Iris pigment epithelial cell (primary cell): ENCODE measurements at regions not wholly inside any gene's neighbourhood (a gene's known extent, or its start where the extent isn't known, plus 50 kb on each side); places are given as distances from the start of the nearest gene placed in this dataset.

ENCODE experiments used
- DNase-seq: peaks from one replicate; pipeline ENCODE4 v3.0.0-alpha.2; 2011; ENCODE audit warnings: low read depth

- DNase-seq = no peak
Measured at GRCh38 chr7:97466999-97467740, 264.7 kb upstream of the TAC1 start.

- no peak for DNase-seq
Measured at GRCh38 chr7:97468493-97468892, 263.4 kb upstream of the TAC1 start.

- no peak for DNase-seq
Measured at GRCh38 chr7:97470726-97471125, 261.2 kb upstream of the TAC1 start.

GRCh38 chr7:97471491-97471890, 260.4 kb upstream of the TAC1 start:
- no peak for DNase-seq

- DNase-seq = no peak
Measured at GRCh38 chr7:97479740-97480290, 252.1 kb upstream of the TAC1 start.

GRCh38 chr7:97480772-97481390, 251.0 kb upstream of the TAC1 start:
- no peak for DNase-seq

GRCh38 chr7:97495487-97495886, 236.4 kb upstream of the TAC1 start:
- DNase-seq = no peak

- peak; percentile 26 for DNase-seq
Measured at GRCh38 chr7:97499204-97499603, 232.7 kb upstream of the TAC1 start.

- no peak for DNase-seq
Measured at GRCh38 chr7:97503367-97504094, 228.4 kb upstream of the TAC1 start.

- DNase-seq = no peak
Measured at GRCh38 chr7:97506728-97507127, 225.2 kb upstream of the TAC1 start.

GRCh38 chr7:97512441-97513207, 219.3 kb upstream of the TAC1 start:
- no peak for DNase-seq

GRCh38 chr7:97513326-97513725, 218.6 kb upstream of the TAC1 start:
- no peak for DNase-seq

- no peak for DNase-seq
Measured at GRCh38 chr7:97541188-97541587, 190.7 kb upstream of the TAC1 start.

GRCh38 chr7:97555857-97556421, 175.9 kb upstream of the TAC1 start:
- peak; percentile 1 for DNase-seq

GRCh38 chr7:97565665-97566064, 166.2 kb upstream of the TAC1 start:
- DNase-seq = no peak

- DNase-seq = no peak
Measured at GRCh38 chr7:97573065-97573464, 158.8 kb upstream of the TAC1 start.

GRCh38 chr7:97576043-97576442, 155.8 kb upstream of the TAC1 start:
- no peak for DNase-seq

GRCh38 chr7:97578225-97578624, 153.7 kb upstream of the TAC1 start:
- DNase-seq = no peak

GRCh38 chr7:97580205-97580604, 151.7 kb upstream of the TAC1 start:
- no peak for DNase-seq

- DNase-seq = no peak
Measured at GRCh38 chr7:97595439-97595838, 136.4 kb upstream of the TAC1 start.

GRCh38 chr7:97601931-97602457, 129.9 kb upstream of the TAC1 start:
- DNase-seq = no peak

- DNase-seq = no peak
Measured at GRCh38 chr7:97620495-97620894, 111.4 kb upstream of the TAC1 start.
